ENCODE measurements at regions not wholly inside any gene's neighbourhood (a gene's known extent, or its start where the extent isn't known, plus 50 kb on each side); places are given as distances from the start of the nearest gene placed in this dataset.
"Not testable (repeated sequence)": the region's sequence is repeated elsewhere in the genome, so short reads cannot be mapped to it uniquely, and the experiment has no call there.

DNA sequence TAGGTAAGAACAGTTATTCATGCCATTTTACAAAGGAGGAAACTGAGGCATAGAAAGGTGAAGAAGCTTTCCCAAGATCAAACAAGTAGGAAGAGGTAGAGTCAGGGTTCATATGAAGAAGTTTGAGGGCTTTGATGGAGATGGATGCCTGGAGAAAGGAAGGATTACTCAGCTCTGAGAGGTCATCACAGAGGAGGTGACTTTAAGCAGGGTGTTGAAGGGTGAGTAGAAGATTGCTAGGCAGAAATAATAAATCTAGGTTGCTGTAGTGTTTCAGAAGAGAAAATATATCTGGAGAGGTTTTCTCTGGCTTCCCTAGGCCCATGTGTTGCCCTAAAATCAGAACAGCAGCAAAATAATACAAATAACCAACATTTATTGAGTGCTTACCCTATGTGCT is 196.3 kb downstream of the PALM2AKAP2 start:
- DNase-seq (ENCODE audit: low spot score) = no peak

GRCh38 chr9:109977521-109977920 is 197.5 kb downstream of the PALM2AKAP2 start:
- DNase-seq (ENCODE audit: low spot score) = no peak

- DNase-seq (ENCODE audit: low spot score) = no peak
Observed at GRCh38 chr9:109981091-109981490, 201.1 kb downstream of the PALM2AKAP2 start.

DNA sequence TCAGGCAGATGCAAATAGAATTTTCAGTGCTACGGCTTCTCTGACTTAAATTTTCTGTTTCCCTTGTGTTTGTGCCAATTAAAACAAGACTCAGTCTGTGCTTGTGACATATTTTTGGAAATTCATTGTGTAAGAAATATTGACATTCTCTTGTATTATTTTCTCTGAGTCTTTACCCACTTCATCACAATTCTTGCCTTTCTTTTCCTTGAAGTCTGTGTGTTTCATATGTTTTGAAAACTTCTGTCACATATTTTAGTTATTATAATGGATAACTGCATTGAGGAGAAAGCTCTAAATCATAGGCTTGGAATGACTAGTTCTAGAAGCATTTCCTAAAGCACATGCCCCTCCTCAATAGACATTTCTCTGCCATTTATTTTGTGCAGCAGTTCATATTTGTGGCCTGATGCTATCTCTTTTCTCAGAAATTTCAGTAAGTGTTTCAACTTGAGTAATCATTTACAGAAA is 206.6 kb downstream of the PALM2AKAP2 start:
- DNase-seq (ENCODE audit: low spot score) = no peak

GRCh38 chr9:109989296-109989695 is 209.3 kb downstream of the PALM2AKAP2 start:
- no peak for DNase-seq (ENCODE audit: low spot score)

GRCh38 chr9:109990541-109990940 is 210.5 kb downstream of the PALM2AKAP2 start:
- DNase-seq (ENCODE audit: low spot score) = no peak

GRCh38 chr9:109992293-109992692 is 212.3 kb downstream of the PALM2AKAP2 start:
- DNase-seq (ENCODE audit: low spot score) = no peak

- no peak for DNase-seq (ENCODE audit: low spot score)
Observed at GRCh38 chr9:109993250-109993978, 213.4 kb downstream of the PALM2AKAP2 start.

DNA sequence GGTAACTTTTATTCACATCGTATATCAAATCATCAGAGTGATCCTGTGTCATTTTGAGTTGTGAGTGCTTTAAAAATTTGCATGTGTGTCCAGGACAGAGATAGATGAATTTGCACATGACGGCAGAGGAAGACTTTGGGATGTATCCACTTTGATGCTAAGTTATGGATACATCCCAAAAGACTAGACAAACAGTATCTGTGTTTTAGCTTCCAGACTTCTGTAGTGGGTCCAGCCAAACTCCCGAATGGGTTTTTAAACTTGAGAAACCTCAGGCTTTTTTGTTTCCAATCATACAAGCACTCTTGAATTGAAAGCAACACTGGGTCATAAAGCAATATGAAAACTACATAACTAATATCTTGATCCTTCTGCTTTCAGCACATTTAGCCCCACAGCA is 213.8 kb downstream of the C9orf152 start:
- no peak for DNase-seq (ENCODE audit: low spot score)

DNA sequence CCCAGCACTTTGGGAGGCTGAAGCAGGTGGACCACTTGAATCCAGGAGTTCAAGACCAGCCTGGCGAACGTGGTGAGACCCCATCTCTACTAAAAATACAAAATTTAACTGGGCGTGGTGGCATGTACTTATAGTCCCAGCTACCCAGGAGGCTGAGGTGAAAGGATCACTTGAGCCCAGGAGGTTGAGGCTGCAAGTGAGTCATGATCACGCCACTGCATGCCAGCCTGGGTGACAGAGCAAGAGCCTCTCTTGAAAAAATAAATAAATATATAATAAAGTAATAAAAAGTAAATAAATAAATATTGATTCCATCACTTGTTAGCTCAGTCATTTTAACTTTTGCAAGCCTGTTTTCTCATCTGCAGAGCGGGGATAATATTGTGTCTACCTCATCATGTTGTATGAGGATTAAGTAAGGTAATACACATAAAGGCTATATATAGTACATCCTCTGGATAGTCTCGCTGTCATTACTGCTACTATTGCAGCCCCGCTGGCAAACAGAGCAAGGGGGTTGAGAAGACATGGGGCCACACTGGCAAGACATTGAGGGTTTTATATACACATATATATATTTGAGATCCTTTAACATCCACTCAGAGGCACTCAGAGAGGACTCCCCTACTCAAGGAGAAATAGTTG is 210.9 kb downstream of the C9orf152 start:
- DNase-seq (ENCODE audit: low spot score) = no peak

GRCh38 chr9:109997682-109998081 is 210.3 kb downstream of the C9orf152 start:
- no peak for DNase-seq (ENCODE audit: low spot score)

DNA sequence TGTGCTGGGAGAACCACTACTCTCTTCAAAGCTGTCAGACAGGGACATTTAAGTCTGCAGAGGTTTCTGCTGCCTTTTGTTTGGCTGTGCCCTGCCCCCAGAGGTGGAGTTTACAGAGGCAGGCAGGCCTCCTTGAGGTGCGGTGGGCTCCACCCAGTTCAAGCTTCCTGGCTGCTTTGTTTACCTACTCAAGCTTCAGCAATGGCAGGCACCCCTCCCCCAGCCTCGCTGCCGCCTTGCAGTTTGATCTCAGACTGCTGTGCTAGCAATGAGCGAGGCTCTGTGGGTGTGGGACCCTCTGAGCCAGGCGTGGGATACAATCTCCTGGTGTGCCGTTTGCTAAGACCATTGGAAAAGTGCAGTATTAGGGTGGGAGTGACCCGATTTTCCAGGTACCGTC is 202.4 kb downstream of the C9orf152 start:
- not testable (repeated sequence) for DNase-seq (ENCODE audit: low spot score)

- DNase-seq (ENCODE audit: low spot score) = no peak
Observed at GRCh38 chr9:110006657-110007056, 201.3 kb downstream of the C9orf152 start.

DNA sequence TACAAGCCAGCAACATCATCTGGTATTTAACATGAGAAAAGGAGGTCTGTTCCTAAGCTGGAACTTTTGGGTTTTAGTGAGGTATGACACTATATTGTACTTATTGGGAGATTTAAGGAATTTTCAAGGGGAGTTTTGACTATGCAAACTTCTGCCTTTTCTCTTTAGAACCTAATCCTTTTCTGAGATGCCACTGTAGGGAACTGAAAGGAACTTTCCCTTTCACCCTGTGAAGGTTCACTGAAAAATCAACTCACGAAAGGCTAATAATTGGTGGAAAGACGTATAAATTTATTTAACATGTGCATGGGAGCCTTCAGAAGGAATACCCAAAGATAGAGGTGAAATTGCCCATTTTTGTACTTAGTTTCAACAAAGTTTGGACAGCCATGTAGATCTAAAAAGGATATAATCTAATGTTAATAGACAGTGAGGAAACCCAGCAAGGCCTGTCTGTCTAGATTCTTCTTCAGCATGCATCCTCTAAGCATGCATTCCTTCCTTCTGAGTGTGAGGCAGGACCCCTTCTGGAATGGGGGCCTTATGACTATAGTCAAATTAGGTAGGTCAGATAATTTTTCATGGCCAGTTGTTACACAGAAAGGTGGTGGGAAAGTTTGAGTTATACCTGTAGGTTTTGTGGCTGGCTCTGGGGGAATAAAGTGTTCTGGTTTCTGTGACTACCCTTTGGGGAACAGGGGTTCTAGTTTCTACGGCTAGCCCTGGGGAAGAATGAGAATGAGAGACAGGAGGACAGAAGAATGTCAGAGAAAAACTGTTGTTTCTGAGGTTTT is 200.3 kb downstream of the C9orf152 start:
- DNase-seq (ENCODE audit: low spot score) = no peak

GRCh38 chr9:110008663-110009062 is 199.3 kb downstream of the C9orf152 start:
- no peak for DNase-seq (ENCODE audit: low spot score)

GRCh38 chr9:110011628-110012320 is 196.2 kb downstream of the C9orf152 start:
- DNase-seq (ENCODE audit: low spot score) = no peak

- no peak for DNase-seq (ENCODE audit: low spot score)
Observed at GRCh38 chr9:110013064-110013463, 194.9 kb downstream of the C9orf152 start.

DNA sequence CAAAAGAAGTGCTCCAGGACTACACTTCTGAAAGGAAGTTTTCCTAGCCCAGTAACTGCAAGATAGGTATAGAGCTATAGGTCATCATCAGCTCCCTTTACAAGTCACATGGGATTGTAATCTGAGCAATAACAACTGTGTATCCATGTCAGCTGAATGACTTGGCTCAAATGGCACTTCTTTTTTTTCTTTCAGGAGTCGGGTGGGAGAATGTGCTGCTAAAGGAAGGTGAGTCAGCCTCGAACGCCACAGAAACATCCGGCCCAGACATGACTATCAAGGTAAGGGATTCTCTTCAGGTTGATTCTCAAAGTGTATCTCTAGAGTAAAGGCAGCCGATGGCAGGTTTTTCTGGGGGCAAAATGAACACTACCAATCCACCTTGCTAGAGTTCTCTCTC is 192.2 kb downstream of the C9orf152 start:
- DNase-seq (ENCODE audit: low spot score) = no peak

DNA sequence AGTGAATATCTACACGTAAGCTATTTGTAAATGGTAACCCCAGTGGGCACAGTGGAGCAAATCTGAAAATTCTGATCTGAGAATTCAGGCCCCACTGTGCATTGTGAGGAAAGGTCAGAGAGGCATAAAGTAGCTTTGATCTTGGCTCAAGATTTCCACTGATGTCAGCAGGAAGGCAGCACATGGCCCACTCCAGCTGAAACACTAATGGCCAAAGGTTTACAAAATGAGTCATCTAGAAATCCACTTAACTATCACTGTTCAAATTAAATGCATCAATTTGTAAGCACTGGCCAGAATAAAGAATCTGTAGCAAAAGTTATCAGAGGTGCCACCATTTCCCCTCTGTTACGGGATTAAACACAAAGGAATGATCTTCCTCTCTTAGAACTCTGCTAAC is 191.6 kb downstream of the C9orf152 start:
- DNase-seq (ENCODE audit: low spot score) = no peak

GRCh38 chr9:110020216-110020615 is 187.7 kb downstream of the C9orf152 start:
- DNase-seq (ENCODE audit: low spot score) = not testable (repeated sequence)

- peak; percentile 41 for DNase-seq (ENCODE audit: low spot score)
Observed at GRCh38 chr9:110021891-110022290, 186.1 kb downstream of the C9orf152 start.

DNA sequence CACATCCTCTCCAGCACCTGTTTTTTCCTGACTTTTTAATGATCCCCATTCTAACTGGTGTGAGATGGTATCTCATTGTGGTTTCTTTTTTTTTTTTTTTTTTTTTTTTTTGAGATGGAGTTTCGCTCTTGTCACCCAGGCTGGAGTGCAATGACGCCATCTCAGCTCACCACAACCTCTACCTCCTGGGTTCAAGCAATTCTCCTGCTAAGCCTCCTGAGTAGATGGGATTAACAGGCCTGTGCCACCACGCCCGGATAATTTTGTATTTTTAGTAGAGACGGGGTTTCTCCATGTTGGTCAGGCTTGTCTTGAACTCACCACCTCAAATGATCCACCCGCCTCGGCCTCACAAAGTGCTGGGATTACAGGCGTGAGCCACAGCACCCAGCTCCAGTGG is 184.7 kb downstream of the C9orf152 start:
- DNase-seq (ENCODE audit: low spot score) = not testable (repeated sequence)
